MM.1S (cell line): ENCODE measurements at regions not wholly inside any gene's neighbourhood (a gene's known extent, or its start where the extent isn't known, plus 50 kb on each side); places are given as distances from the start of the nearest gene placed in this dataset.

Source experiments
- DNase-seq: peaks from one replicate; pipeline ENCODE4 v3.0.0-alpha.2; 2015
- H2AFZ ChIP-seq: fragments of 300-600 bp; sonication (generic); 2 replicates; pipeline ENCODE4 v1.6.0; 2016; ENCODE audit warnings: antibody characterized with exemption, low read length
- H3F3A ChIP-seq: fragments of 300-600 bp; sonication (generic); 2 replicates; pipeline ENCODE4 v1.6.1; 2016; ENCODE audit warnings: mild to moderate bottlenecking, antibody characterized with exemption, low read length, moderate library complexity, mixed read lengths; ENCODE audit not compliant: insufficient read depth
- H3K27ac ChIP-seq: fragments of 300-600 bp; sonication (generic); 2 replicates; pipeline ENCODE4 v1.5.1; 2016; ENCODE audit warnings: mild to moderate bottlenecking, low read length
- H3K27me3 ChIP-seq: fragments of 300-600 bp; sonication (generic); replicated peaks from 2 replicates; pipeline ENCODE4 v1.6.0; 2016; ENCODE audit warnings: low read length; ENCODE audit not compliant: insufficient read depth
- H3K36me3 ChIP-seq: fragments of 300-600 bp; sonication (generic); replicated peaks from 2 replicates; pipeline ENCODE4 v1.6.1; 2016; ENCODE audit warnings: mild to moderate bottlenecking, low read length, mixed read lengths; ENCODE audit not compliant: insufficient read depth
- H3K4me1 ChIP-seq: fragments of 300-600 bp; sonication (generic); 2 replicates; pipeline ENCODE4 v1.6.1; 2016; ENCODE audit warnings: low read length, mixed read lengths
- H3K4me2 ChIP-seq: fragments of 300-600 bp; sonication (generic); 2 replicates; pipeline ENCODE4 v1.6.0; 2016; ENCODE audit warnings: low read depth, low read length
- H3K4me3 ChIP-seq: fragments of 300-600 bp; sonication (generic); 2 replicates; pipeline ENCODE4 v1.5.1; 2016; ENCODE audit warnings: low read length, mixed read lengths
- H3K79me2 ChIP-seq: fragments of 300-600 bp; sonication (generic); 2 replicates; pipeline ENCODE4 v1.6.1; 2016; ENCODE audit warnings: mixed run types, low read length, mixed read lengths
- H3K9ac ChIP-seq: fragments of 300-600 bp; sonication (generic); 2 replicates; pipeline ENCODE4 v1.6.1; 2016; ENCODE audit warnings: low read length, mixed read lengths
- H3K9me2 ChIP-seq: fragments of 300-600 bp; sonication (generic); replicated peaks from 2 replicates; pipeline ENCODE4 v1.6.1; 2016; ENCODE audit warnings: mild to moderate bottlenecking, low read length, mixed read lengths; ENCODE audit not compliant: insufficient read depth
- H3K9me3 ChIP-seq: fragments of 300-600 bp; sonication (generic); replicated peaks from 2 replicates; pipeline ENCODE4 v1.6.1; 2016; ENCODE audit warnings: mild to moderate bottlenecking, low read length, mixed read lengths; ENCODE audit not compliant: insufficient read depth
- H4K20me1 ChIP-seq: fragments of 300-600 bp; sonication (generic); 2 replicates; pipeline ENCODE4 v1.6.1; 2016; ENCODE audit warnings: mild to moderate bottlenecking, low read length, moderate library complexity, mixed read lengths; ENCODE audit not compliant: insufficient read depth
- EZH2 ChIP-seq: fragments of 300-600 bp; sonication (generic); optimal IDR thresholded peaks from 2 replicates; pipeline ENCODE3; 2017; ENCODE audit warnings: low read depth, mild to moderate bottlenecking, antibody characterized with exemption, low read length, mixed read lengths
- EZH2phosphoT487 ChIP-seq: fragments of 300-600 bp; sonication (generic); IDR thresholded peaks from 2 replicates; pipeline ENCODE4 v1.6.1; 2018; ENCODE audit warnings: antibody characterized with exemption, low read length
- TF ChIP-seq, protein P1 (sequence below): fragments of 300-600 bp; sonication (generic); IDR thresholded peaks from 2 replicates; pipeline ENCODE4 v1.5.1; 2016; ENCODE audit warnings: antibody characterized with exemption, low read length, mixed read lengths

GRCh38 chr21:43262427-43262826, 93.6 kb downstream of the CRYAA start:
- Histone ChIP-seq H3K27ac (no peak overlapping the region), H4K20me1 (no peaks in the 10 kb centered on the region), H3K79me2 (no peaks in the 10 kb centered on the region), H2AFZ (no peak overlapping the region), H3F3A (no peaks in the 10 kb centered on the region), H3K4me3 (no peak overlapping the region), H3K9me3 (no peaks in the 10 kb centered on the region), H3K36me3 (no peaks in the 10 kb centered on the region), H3K4me2 (no peak overlapping the region), H3K9me2 (no peaks in the 10 kb centered on the region), H3K9ac (no peak overlapping the region), H3K27me3 (no peaks in the 10 kb centered on the region), H3K4me1 (no peaks in the 10 kb centered on the region)
- no peak for DNase-seq
- TF ChIP-seq EZH2phosphoT487 = no peak
- TF ChIP-seq, protein P1, sequence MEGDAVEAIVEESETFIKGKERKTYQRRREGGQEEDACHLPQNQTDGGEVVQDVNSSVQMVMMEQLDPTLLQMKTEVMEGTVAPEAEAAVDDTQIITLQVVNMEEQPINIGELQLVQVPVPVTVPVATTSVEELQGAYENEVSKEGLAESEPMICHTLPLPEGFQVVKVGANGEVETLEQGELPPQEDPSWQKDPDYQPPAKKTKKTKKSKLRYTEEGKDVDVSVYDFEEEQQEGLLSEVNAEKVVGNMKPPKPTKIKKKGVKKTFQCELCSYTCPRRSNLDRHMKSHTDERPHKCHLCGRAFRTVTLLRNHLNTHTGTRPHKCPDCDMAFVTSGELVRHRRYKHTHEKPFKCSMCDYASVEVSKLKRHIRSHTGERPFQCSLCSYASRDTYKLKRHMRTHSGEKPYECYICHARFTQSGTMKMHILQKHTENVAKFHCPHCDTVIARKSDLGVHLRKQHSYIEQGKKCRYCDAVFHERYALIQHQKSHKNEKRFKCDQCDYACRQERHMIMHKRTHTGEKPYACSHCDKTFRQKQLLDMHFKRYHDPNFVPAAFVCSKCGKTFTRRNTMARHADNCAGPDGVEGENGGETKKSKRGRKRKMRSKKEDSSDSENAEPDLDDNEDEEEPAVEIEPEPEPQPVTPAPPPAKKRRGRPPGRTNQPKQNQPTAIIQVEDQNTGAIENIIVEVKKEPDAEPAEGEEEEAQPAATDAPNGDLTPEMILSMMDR = no peak
- TF ChIP-seq EZH2 = no peak
